BE2C (cell line): ENCODE measurements at regions not wholly inside any gene's neighbourhood (a gene's known extent, or its start where the extent isn't known, plus 50 kb on each side); places are given as distances from the start of the nearest gene placed in this dataset.

Experiments
- DNase-seq: peaks from one replicate; pipeline ENCODE4 v3.0.0-alpha.2; 2020
- H3K27me3 ChIP-seq: fragments of 250-450 bp; sonication (Bioruptor Pico); 2 replicates; pipeline ENCODE4 v1.5.1; 2020; ENCODE audit warnings: mild to moderate bottlenecking
- H3K36me3 ChIP-seq: fragments of 250-450 bp; sonication (Bioruptor Pico); 2 replicates; pipeline ENCODE4 v1.5.1; 2020; ENCODE audit warnings: mild to moderate bottlenecking
- H3K4me1 ChIP-seq: fragments of 250-450 bp; sonication (Bioruptor Pico); 2 replicates; pipeline ENCODE4 v1.5.1; 2020
- H3K4me3 ChIP-seq: 2 replicates; pipeline ENCODE4 v1.5.1; 2011; ENCODE audit warnings: low read depth, low read length
- H3K9me3 ChIP-seq: fragments of 250-450 bp; sonication (Bioruptor Pico); 2 replicates; pipeline ENCODE4 v1.5.1; 2020
- TF ChIP-seq, protein P1 (sequence below): IDR thresholded peaks from 2 replicates; pipeline ENCODE4 v1.5.1; 2012; ENCODE audit warnings: mild to moderate bottlenecking, low read depth, low read length

GRCh38 chr2:238633426-238634328 lies 206.9 kb downstream of the ASB1 start:
- H3K4me1 ChIP-seq = no peaks in the 10 kb centered on the region
- TF ChIP-seq, protein P1, sequence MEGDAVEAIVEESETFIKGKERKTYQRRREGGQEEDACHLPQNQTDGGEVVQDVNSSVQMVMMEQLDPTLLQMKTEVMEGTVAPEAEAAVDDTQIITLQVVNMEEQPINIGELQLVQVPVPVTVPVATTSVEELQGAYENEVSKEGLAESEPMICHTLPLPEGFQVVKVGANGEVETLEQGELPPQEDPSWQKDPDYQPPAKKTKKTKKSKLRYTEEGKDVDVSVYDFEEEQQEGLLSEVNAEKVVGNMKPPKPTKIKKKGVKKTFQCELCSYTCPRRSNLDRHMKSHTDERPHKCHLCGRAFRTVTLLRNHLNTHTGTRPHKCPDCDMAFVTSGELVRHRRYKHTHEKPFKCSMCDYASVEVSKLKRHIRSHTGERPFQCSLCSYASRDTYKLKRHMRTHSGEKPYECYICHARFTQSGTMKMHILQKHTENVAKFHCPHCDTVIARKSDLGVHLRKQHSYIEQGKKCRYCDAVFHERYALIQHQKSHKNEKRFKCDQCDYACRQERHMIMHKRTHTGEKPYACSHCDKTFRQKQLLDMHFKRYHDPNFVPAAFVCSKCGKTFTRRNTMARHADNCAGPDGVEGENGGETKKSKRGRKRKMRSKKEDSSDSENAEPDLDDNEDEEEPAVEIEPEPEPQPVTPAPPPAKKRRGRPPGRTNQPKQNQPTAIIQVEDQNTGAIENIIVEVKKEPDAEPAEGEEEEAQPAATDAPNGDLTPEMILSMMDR = no peak
- no peak overlapping the region for H3K4me3 ChIP-seq
- H3K27me3 ChIP-seq = peaks cover 43% of the 10 kb centered on the region
- no peak for DNase-seq
- H3K9me3 ChIP-seq = no peaks in the 10 kb centered on the region
- H3K36me3 ChIP-seq = no peaks in the 10 kb centered on the region

DNA sequence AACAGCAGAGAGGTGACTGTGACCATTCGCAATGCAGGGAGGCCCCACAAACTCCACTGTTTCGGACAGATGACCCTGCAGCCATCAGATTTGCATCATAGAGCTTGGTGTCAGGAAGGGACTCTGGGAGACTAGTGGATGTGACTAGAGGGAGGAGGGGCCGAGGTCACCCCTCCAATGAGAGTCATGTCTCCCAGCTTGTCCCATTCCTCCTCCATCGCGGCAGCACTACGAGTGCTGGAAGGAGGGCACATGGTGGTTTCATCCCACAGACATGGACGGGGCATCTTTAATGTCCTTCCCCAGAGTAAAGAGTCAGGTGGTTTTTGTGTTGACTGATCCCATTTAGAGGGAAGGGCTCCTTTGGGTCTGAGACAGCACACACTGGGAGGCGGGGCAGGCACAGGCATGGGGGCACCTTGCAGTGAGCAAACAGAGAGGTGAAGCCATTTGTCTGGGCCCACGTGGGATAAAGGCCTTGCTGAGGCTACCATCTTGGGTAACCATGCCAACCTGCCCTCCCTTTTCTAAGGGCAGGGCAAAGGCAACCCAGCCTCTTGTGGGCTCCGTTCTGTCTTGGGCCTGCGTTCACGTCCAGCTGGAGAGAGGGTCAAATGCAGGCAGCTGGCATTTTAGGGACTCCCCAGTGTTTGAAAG lies 208.1 kb downstream of the ASB1 start:
- peaks cover 44% of the 10 kb centered on the region for H3K27me3 ChIP-seq
- H3K4me3 ChIP-seq = no peak overlapping the region
- no peaks in the 10 kb centered on the region for H3K36me3 ChIP-seq
- TF ChIP-seq, protein P1 = no peak
- no peak for DNase-seq
- H3K4me1 ChIP-seq = no peaks in the 10 kb centered on the region
- no peaks in the 10 kb centered on the region for H3K9me3 ChIP-seq

DNA sequence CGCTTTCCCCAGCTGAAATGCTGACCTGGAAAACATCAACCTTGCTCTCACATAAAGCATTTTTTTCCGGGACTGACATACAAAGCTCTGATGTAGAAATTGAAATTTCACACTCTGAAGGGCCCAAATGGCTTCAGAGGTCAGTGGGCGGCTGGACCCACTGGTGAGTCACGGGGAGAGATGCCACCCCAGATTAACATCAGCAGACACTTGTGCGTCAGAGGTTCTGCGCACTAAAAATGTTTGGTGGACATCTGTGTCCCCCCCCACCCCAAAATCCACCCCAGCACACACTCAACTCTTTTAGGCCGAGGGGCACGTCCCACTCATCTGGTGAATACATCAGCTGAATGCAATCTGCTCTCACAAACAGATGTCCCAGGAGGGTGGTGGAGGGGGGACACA lies 208.9 kb downstream of the ASB1 start:
- no peak overlapping the region for H3K4me3 ChIP-seq
- no peak for DNase-seq
- TF ChIP-seq, protein P1 = no peak

GRCh38 chr2:238636269-238637073 lies 209.7 kb downstream of the ASB1 start:
- TF ChIP-seq, protein P1 = no peak
- no peaks in the 10 kb centered on the region for H3K4me1 ChIP-seq
- peaks cover 35% of the 10 kb centered on the region for H3K27me3 ChIP-seq
- no peak overlapping the region for H3K4me3 ChIP-seq
- no peak for DNase-seq
- H3K36me3 ChIP-seq = no peaks in the 10 kb centered on the region
- H3K9me3 ChIP-seq = no peaks in the 10 kb centered on the region

More for the DNA sequence above, 208.9 kb downstream of the ASB1 start:
- Histone ChIP-seq H3K4me1 (no peaks in the 10 kb centered on the region), H3K36me3 (no peaks in the 10 kb centered on the region), H3K27me3 (peaks cover 40% of the 10 kb centered on the region), H3K9me3 (no peaks in the 10 kb centered on the region)

- H3K27me3 ChIP-seq = peaks cover 25% of the 10 kb centered on the region
Observed at GRCh38 chr2:238638100-238638981, 209.5 kb upstream of the TWIST2 start.

More at GRCh38 chr2:238638100-238638981, 209.5 kb upstream of the TWIST2 start:
- no peaks in the 10 kb centered on the region for H3K9me3 ChIP-seq
- H3K4me3 ChIP-seq = no peak overlapping the region
- no peaks in the 10 kb centered on the region for H3K36me3 ChIP-seq
- TF ChIP-seq, protein P1 = no peak
- no peaks in the 10 kb centered on the region for H3K4me1 ChIP-seq
- no peak for DNase-seq
